Activated CD4-positive, alpha-beta T cell treated with anti-CD3 and anti-CD28 coated beads, Interleukin-10, Interleukin-2, amounts not matched to agents 100 ng/mL and 50 ng/mL, durations not matched to agents 16 hours and 8 hours (primary cell): ENCODE measurements at regions not wholly inside any gene's neighbourhood (a gene's known extent, or its start where the extent isn't known, plus 50 kb on each side); places are given as distances from the start of the nearest gene placed in this dataset.

Source experiments
- DNase-seq: peaks from one replicate; pipeline ENCODE4 v3.0.0-alpha.2; 2020

GRCh38 chr16:77555126-77555525 lies 120.3 kb upstream of the ADAMTS18 start:
- DNase-seq = no peak

DNA sequence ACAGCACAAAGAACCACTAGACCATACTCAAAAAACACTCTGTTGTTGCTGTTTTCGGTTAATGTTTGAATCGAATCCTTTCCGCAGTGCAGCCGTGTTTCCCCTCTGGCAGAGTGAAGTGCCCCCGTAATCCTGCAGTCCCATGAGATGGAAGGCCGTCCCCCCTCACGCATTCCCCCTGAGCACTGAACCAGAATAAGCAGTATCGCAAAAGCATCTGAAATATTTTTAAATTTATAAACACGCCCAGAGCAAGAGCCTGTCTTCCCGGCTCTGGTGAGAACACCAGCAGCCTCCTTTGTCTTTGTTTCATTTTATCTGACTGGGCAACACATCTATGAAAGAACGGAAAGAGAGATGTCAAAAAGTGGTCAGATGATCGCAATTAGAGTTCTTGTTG lies 121.0 kb upstream of the ADAMTS18 start:
- DNase-seq = no peak

DNA sequence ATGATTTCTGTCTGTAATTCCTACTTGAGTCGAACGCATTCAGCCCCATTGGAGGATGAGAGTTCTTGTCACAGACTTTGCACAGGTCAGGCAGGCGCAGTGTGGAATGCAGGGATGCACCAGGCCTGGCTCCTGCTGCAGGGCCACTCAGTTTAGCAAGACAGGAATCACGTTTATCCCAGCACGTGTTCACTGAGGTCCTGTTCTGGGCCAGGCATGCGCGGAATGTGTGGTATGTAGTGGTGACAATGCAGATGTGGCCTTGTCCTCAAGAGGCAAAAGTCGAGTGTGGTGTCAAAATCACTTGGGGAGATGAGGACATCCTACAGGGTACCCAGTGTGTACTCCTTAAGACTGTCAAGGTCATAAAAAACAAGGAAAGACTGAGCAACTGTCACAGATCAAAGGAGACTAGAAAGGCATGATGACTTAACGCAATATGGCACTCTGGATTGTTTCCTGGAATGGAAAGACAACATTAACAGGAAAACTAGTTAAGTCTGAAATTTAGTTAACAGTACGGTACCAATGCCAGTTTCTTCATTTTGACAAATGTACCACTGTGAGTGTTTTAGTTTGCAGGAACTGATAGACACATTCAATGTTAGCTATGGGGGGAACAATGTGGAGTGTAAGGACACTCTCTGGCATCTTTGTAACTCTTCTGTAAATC lies 121.5 kb upstream of the ADAMTS18 start:
- no peak for DNase-seq

DNA sequence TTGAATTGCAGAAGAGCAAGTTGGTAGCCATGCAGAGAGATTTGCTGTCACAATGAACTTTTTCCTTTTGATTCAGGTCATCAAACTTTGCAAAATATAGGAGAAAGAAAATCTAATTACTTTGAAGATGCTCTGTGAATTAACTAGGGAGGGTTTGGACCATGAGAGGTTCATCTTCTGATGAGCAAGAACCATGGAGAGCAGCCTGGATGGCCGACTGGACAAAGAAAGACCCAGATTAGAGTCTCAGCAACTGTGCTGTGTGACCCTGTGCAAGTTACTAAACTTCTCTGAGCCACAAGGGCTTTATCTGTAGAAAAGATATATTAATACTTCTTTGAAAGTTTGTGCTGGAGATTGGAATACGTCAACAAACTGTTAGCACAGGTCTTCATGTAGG lies 122.6 kb upstream of the ADAMTS18 start:
- no peak for DNase-seq

DNA sequence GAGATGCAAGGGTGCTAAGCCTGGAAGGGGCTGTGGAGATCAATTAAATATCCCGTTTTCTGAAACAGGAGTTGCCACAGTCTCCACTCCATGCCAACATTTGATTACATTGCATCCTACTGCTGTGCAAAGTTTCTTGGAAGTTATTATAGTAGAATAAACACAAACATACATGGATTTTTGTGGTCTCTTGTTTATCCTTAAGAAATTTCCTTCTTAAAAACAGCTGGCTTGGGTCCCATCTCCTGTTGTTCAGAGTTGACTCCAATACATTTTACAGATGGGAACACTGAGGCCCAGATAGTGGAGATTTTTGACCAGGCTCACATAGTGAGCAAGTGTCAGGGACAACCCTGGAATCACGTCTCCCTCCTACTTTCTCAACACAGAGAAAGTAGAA lies 124.0 kb upstream of the ADAMTS18 start:
- DNase-seq = no peak

DNA sequence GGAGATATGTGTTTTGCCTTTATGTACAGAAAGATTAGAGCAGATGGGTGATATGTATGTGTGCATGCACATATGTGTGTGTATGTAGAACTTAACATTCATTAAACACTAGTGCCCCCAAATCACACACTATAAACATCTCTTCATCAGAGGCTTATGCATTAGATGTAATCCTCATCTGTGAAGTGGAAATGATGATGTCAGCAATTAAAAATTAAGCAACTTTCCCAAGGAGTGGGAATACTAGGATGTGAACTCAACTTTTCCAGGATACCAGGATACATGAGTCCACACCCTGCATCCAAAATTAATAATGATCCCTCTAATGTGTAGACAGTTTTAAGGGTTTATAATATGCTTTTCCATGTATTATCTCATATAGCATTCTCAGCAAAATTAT lies 127.7 kb upstream of the ADAMTS18 start:
- DNase-seq = no peak

DNA sequence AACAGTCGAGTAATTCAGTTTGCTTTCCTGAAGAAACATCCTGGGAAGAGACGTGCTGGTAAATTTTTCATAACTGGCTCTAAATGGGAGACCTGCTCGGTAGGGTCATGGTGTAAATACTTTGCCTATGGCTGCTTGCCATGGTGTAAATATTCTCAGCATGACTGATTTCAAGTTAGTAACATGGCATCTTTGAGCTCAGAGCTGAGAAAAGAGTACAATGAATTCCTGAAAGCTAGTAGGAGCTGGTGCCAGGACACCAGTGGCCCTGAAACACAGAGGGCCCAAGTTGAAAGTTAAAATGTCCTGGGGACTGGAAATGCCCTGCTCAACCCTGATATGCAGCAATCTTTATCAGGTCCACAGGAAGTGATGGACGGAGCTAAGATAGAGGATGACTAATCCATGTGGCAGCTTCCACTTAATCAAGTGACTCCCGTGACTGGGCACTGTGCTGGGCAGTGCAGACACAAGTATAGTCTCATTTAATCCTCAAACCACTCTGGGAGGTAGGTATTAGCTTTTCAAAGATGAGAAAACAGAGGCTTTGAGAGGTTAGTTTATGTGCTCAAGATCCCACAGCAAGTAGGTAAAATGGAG lies 130.1 kb upstream of the ADAMTS18 start:
- DNase-seq = no peak

- no peak for DNase-seq
Observed at GRCh38 chr16:77569406-77569805, 134.6 kb upstream of the ADAMTS18 start.

DNA sequence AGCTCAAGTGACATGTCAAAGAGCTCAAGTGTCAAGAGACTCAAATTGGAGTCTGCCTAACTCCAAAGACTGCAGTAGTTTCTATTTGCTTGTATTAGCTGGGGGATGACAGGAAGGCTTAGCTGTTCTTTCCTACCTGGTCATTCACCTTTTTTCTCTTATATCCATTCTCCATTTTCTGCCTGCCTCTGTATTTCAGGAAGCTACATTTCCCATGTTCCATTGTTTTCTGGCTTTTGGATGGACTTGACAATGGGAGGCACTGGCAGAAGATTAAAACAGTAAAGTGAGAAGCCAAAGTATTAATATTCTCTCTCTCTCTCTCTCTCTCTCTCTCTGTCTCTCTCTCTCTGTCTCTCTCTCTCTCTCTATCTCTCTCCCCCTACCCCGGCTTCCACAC lies 135.7 kb upstream of the ADAMTS18 start:
- no peak for DNase-seq

GRCh38 chr16:77571115-77571862 lies 136.5 kb upstream of the ADAMTS18 start:
- no peak for DNase-seq

DNA sequence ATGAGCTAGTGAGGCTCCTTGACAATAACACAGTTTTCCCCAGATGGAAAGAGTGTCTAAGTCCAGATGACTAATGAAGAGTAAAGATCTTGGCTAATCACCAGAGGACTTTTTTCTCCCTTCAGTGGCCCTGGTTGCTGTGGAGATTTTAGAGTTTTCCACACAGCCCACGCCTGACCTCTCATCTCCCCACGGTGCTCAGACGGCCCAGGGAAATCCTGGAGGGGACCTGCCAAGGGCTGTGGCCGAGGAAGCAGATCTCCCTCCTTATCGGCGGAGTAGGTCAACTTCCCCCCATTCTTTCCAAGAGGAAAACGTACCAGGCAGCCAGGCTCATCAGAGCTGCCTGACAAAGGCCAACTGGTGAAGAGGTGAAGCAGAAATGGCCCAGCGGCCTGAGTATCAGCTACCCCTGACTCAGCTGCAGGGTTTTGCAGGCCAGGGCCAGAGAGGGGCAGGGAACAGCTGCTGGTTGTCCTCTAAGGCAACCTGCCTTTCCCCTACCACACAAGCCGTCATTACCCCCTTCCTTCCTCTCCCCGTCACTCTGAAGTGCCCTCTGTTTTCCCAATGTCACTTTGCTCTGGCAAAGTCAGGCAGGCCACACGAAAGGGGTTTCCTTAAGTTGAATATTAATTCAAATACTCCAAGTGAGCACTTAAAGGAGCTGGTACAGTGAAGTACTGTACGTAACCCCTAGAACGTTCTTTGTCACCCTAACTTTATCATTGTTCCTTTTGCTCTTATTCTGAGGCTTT lies 140.2 kb upstream of the ADAMTS18 start:
- no peak for DNase-seq

- DNase-seq = no peak
Observed at GRCh38 chr16:77579351-77579891, 142.9 kb upstream of the NUDT7 start.

GRCh38 chr16:77581706-77582105 lies 140.6 kb upstream of the NUDT7 start:
- DNase-seq = no peak

GRCh38 chr16:77584205-77584859 lies 138.0 kb upstream of the NUDT7 start:
- peak; percentile 56 for DNase-seq

- peak; percentile 78 for DNase-seq
Observed at GRCh38 chr16:77585379-77586251, 136.7 kb upstream of the NUDT7 start.

DNA sequence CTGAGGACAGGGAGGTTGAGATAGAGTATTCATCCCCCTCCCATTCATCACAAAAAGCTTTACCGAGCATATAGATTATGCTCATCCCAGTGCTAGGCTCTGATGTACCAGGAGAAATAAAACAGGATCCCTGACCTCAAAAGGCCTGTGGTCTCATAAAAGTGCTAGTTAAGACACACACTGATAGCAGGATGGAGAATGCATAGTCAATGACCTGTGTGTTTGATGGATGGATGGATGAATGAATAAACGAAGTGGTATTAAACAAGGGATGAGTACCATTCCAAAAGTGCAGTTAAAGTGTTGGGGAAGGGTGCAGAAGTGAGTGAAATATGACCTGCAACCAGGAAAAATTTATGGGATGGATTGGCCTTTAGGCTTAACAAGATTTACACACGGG lies 133.9 kb upstream of the NUDT7 start:
- DNase-seq = no peak

GRCh38 chr16:77589071-77589765 lies 133.1 kb upstream of the NUDT7 start:
- DNase-seq = no peak

DNA sequence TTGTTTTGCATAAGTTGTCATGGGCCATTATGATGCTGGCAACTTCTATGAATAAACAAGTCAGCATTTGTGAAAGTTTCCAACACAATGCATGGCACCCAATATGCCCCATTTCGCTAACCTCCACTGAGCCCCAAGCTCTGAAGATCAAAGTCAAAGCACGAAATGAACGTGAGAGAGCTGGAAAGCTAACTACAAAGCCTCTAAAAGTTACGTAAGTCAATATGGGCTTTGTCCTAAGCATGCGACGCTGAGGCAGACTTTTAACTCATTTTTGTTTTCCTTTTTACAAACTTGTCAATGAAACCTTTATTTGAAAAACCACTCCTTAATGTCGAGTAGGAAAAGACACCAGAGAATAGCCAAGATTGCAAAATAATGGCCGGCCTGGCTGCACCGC lies 131.6 kb upstream of the NUDT7 start:
- DNase-seq = no peak

DNA sequence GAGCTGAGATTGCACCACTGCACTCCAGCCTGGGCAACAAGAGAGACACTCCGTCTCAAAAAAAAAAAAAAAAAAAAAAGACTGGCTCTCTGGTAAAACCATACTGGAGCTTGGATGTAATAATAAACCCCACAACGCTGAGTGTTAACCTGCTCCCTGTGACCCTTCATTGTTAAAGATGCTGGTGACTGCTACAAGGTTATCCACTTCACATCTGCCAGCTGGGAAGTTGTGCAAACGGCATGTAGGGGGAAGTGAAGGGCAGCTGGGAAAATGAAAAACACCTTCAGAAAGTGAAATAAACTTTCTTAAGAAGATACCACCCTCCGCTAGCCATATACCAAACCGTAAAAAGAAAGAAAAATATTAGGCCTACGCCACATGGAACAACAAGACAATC lies 131.0 kb upstream of the NUDT7 start:
- no peak for DNase-seq

DNA sequence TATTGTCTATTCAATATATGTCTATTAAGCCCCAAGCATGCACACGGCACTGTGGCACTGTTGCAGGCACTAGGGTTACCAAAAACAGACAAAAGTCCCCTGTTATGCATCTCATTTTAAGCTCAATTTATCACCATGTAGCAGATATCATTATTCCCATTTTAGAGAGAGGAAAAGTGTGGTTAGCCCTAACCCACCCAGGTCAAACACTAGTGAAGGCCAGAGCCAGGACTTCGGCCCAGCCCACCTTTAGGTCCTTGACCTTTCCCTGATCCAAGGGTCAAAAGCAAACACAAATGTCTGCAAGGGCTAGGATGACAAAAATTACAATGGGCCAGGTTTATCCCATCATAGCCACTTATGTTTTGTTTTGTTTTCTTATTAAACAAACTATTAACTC lies 130.3 kb upstream of the NUDT7 start:
- no peak for DNase-seq

DNA sequence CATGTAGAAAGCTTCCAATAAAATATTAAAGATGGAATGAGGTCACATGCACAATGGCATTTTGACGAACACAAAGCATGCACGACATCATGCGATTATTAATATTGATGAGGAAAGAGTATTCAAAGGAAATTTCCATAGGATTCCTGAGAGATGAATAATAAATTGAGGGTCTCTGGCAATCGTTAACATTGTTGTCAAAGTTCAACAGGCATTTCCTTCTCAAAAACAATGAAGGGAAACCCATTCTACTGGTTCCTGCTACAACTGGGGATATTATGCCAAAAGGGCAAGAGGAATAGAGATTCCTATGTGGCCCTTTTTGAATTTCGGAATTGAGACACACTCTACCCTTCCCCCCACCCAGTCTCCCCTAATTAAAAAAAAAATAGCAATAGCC lies 128.3 kb upstream of the NUDT7 start:
- DNase-seq = no peak
